ENCODE measurements at regions not wholly inside any gene's neighbourhood (a gene's known extent, or its start where the extent isn't known, plus 50 kb on each side); places are given as distances from the start of the nearest gene placed in this dataset.

DNA sequence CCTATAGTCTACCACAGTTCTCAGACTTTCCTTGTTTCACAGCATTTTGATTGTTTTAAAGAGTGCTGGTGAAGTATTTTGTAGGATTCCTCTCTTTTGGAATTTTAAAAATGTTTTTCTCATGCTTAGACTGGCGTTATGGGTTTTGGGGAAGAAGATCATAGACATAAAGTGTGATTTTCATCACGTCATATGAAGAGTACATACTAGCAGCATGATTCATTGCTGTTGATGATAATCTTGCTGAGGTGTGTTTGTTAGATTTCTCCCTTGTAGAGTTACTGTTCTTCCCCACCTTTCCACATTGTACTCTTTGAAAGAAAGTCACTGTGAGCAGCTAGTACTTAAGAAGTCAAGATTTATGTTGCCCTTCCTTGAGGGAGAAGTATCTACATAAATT lies 396.1 kb upstream of the GNPDA2 start:
- Histone ChIP-seq H3K36me3 (ENCODE audit: control insufficient read depth in 1 of 2, insufficient read depth in 2 of 2, low read length in 2 of 2) (no peaks in the 10 kb centered on the region), H3K27me3 (ENCODE audit: low read depth, low read length) (no peaks in the 10 kb centered on the region), H3K9me3 (ENCODE audit: control insufficient read depth in 1 of 2, low read length in 2 of 2) (no peaks in the 10 kb centered on the region), H3K4me1 (ENCODE audit: control insufficient read depth in 1 of 2, insufficient read depth in 2 of 2, low read length in 2 of 2) (no peaks in the 10 kb centered on the region), H3K4me3 (ENCODE audit: low read depth in 1 of 2, low read length in 2 of 2) (no peak overlapping the region), H3K27ac (ENCODE audit: low read length) (no peak overlapping the region)

DNA sequence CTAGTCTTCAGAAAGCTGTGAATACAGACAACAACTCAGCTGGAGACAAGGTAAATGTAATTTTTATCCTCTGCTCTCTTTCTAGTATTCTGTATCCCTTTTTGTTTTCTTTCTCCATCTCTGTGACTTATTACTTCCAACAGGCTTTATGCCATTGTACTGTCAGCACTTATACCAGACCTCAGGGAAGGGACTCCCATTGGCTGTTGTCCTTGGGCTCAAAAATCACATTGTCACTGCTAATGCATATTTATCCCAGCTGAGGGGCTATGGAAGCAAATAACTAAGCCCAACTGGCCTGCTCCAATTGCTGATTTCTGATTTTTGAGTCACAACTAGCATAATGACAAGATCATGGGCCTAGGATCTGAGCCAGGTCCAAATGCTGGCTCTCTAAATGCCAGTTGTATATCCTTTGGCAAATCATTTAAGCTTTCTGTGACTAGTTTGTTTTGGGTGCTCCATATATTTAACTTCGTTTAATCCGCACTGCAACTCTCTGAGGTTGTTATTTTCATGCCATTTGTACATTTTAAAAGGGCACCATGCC lies 395.1 kb upstream of the GNPDA2 start:
- Histone ChIP-seq H3K27me3 (ENCODE audit: low read depth, low read length) (no peaks in the 10 kb centered on the region), H3K27ac (ENCODE audit: low read length) (no peak overlapping the region), H3K4me3 (ENCODE audit: low read depth in 1 of 2, low read length in 2 of 2) (no peak overlapping the region), H3K9me3 (ENCODE audit: control insufficient read depth in 1 of 2, low read length in 2 of 2) (no peaks in the 10 kb centered on the region), H3K4me1 (ENCODE audit: control insufficient read depth in 1 of 2, insufficient read depth in 2 of 2, low read length in 2 of 2) (no peaks in the 10 kb centered on the region), H3K36me3 (ENCODE audit: control insufficient read depth in 1 of 2, insufficient read depth in 2 of 2, low read length in 2 of 2) (no peaks in the 10 kb centered on the region)

DNA sequence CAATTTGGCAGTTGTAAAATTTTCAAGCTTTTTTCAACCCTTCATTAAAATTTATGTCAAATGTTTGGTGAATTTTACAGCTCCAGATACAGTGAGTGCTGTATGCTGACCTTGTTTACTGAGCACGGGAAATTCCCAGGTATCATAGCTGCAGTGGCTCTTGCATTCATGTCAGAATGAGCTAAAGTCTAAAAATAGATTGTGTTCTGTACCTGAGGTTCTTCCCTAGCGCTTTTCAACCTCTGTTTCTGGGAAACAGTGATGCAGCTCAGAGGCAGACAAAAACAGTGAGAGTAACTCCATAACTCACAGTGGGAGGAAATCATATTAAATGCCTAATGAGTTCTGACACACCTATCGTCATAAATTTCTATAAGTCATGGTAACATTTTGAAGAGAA lies 393.8 kb upstream of the GNPDA2 start:
- Histone ChIP-seq H3K36me3 (ENCODE audit: control insufficient read depth in 1 of 2, insufficient read depth in 2 of 2, low read length in 2 of 2) (no peaks in the 10 kb centered on the region), H3K27me3 (ENCODE audit: low read depth, low read length) (no peaks in the 10 kb centered on the region), H3K4me1 (ENCODE audit: control insufficient read depth in 1 of 2, insufficient read depth in 2 of 2, low read length in 2 of 2) (no peaks in the 10 kb centered on the region), H3K4me3 (ENCODE audit: low read depth in 1 of 2, low read length in 2 of 2) (no peak overlapping the region), H3K27ac (ENCODE audit: low read length) (no peak overlapping the region), H3K9me3 (ENCODE audit: control insufficient read depth in 1 of 2, low read length in 2 of 2) (no peaks in the 10 kb centered on the region)

GRCh38 chr4:45119376-45119775 lies 393.0 kb upstream of the GNPDA2 start:
- Histone ChIP-seq H3K4me3 (ENCODE audit: low read depth in 1 of 2, low read length in 2 of 2) (no peak overlapping the region), H3K4me1 (ENCODE audit: control insufficient read depth in 1 of 2, insufficient read depth in 2 of 2, low read length in 2 of 2) (no peaks in the 10 kb centered on the region), H3K27ac (ENCODE audit: low read length) (no peak overlapping the region), H3K27me3 (ENCODE audit: low read depth, low read length) (no peaks in the 10 kb centered on the region), H3K9me3 (ENCODE audit: control insufficient read depth in 1 of 2, low read length in 2 of 2) (no peaks in the 10 kb centered on the region), H3K36me3 (ENCODE audit: control insufficient read depth in 1 of 2, insufficient read depth in 2 of 2, low read length in 2 of 2) (no peaks in the 10 kb centered on the region)

GRCh38 chr4:45102716-45103115 lies 376.4 kb upstream of the GNPDA2 start:
- Histone ChIP-seq H3K27ac (ENCODE audit: low read length) (no peak overlapping the region), H3K27me3 (ENCODE audit: low read depth, low read length) (no peaks in the 10 kb centered on the region), H3K36me3 (ENCODE audit: control insufficient read depth in 1 of 2, insufficient read depth in 2 of 2, low read length in 2 of 2) (no peaks in the 10 kb centered on the region), H3K4me1 (ENCODE audit: control insufficient read depth in 1 of 2, insufficient read depth in 2 of 2, low read length in 2 of 2) (no peaks in the 10 kb centered on the region), H3K9me3 (ENCODE audit: control insufficient read depth in 1 of 2, low read length in 2 of 2) (no peaks in the 10 kb centered on the region), H3K4me3 (ENCODE audit: low read depth in 1 of 2, low read length in 2 of 2) (no peak overlapping the region)

DNA sequence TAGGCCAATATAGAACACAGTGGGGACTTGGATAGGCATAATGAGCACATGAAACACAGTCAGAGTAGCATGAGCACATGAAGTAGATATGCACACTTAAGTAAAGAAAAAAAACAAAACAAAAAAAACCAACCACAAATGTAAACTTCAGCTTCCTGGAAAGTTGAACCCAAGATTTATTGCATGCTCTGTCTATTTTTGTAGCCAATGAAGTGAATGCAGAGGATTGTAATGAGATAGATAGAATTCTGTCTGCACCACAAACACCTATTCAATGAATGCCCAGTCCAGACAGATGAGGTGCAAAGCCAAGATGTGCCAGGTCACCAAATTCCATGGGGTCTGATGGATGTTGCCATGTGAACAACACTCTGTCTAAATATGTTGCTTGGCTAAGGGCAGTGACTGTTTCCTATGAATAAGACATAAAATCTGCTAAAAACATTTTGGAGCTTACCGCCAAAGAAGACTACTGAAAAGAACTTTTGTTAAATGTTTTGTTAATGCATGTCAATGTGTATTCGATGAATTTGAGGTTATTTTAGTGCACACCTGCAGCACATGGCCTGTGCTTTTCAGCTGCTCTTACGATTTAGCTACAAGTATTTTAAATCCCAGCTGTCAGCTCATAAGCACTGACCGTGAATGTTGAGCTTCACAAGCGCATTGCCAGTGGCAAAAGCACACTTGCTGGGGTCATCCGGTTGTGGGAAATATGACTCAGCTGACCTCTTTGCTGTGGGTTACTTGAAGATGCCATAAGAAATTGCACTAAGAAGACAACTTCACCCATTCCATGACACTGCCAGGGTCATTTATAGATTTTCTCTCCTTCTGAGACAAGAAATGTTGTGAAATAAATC lies 374.8 kb upstream of the GNPDA2 start:
- no peaks in the 10 kb centered on the region for H3K4me1 ChIP-seq (ENCODE audit: control insufficient read depth in 1 of 2, insufficient read depth in 2 of 2, low read length in 2 of 2)
- H3K27me3 ChIP-seq (ENCODE audit: low read depth, low read length) = no peaks in the 10 kb centered on the region
- H3K4me3 ChIP-seq (ENCODE audit: low read depth in 1 of 2, low read length in 2 of 2) = no peak overlapping the region
- no peak overlapping the region for H3K27ac ChIP-seq (ENCODE audit: low read length)
- H3K36me3 ChIP-seq (ENCODE audit: control insufficient read depth in 1 of 2, insufficient read depth in 2 of 2, low read length in 2 of 2) = no peaks in the 10 kb centered on the region
- H3K9me3 ChIP-seq (ENCODE audit: control insufficient read depth in 1 of 2, low read length in 2 of 2) = no peaks in the 10 kb centered on the region

DNA sequence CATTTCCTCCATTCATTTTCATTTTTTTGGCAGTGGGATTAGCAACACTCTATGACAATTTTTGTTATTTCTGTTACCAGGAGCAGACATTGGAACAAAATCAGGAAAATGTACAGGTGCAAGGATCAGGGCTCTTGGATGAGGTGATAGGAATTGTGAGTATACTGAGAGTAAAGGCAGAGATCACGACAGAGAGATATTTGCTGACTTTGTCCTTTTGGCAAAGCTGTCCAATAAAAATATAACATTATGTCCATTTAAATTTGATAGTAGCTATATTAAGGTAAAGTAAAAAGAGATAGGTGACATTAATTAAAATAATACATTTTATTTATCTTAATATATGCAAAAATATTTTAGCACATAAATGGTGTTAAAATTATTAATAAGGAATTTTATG lies 373.1 kb upstream of the GNPDA2 start:
- Histone ChIP-seq H3K9me3 (ENCODE audit: control insufficient read depth in 1 of 2, low read length in 2 of 2) (no peaks in the 10 kb centered on the region), H3K27ac (ENCODE audit: low read length) (no peak overlapping the region), H3K27me3 (ENCODE audit: low read depth, low read length) (no peaks in the 10 kb centered on the region), H3K36me3 (ENCODE audit: control insufficient read depth in 1 of 2, insufficient read depth in 2 of 2, low read length in 2 of 2) (no peaks in the 10 kb centered on the region), H3K4me3 (ENCODE audit: low read depth in 1 of 2, low read length in 2 of 2) (no peak overlapping the region), H3K4me1 (ENCODE audit: control insufficient read depth in 1 of 2, insufficient read depth in 2 of 2, low read length in 2 of 2) (peaks cover 0 to 2% of the 10 kb centered on the region in 2 donors)

DNA sequence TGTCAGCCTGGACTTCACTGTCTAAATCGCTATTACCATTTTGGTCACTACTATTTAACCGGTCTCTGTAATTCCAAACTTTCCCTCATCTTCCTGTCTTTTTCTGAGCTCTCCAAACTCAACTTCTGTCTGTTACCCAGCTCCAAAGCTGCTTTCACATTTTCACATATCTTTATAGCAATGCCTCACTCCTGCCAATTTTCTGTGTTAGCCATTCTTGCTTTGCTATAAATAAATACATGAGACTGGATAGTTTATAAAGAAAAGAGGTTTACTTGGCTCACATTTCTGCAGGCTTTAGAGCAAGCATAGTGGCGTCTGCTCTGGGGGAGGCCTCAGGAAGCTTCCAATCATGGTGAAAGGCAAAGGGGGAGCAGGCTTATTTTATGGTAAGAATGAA lies 368.3 kb upstream of the GNPDA2 start:
- no peak overlapping the region for H3K27ac ChIP-seq (ENCODE audit: low read length)
- H3K27me3 ChIP-seq (ENCODE audit: low read depth, low read length) = no peaks in the 10 kb centered on the region
- no peak overlapping the region for H3K4me3 ChIP-seq (ENCODE audit: low read depth in 1 of 2, low read length in 2 of 2)
- no peaks in the 10 kb centered on the region for H3K36me3 ChIP-seq (ENCODE audit: control insufficient read depth in 1 of 2, insufficient read depth in 2 of 2, low read length in 2 of 2)
- H3K9me3 ChIP-seq (ENCODE audit: control insufficient read depth in 1 of 2, low read length in 2 of 2) = peaks cover 0 to 10% of the 10 kb centered on the region in 2 donors
- peaks cover 0 to 2% of the 10 kb centered on the region in 2 donors for H3K4me1 ChIP-seq (ENCODE audit: control insufficient read depth in 1 of 2, insufficient read depth in 2 of 2, low read length in 2 of 2)

DNA sequence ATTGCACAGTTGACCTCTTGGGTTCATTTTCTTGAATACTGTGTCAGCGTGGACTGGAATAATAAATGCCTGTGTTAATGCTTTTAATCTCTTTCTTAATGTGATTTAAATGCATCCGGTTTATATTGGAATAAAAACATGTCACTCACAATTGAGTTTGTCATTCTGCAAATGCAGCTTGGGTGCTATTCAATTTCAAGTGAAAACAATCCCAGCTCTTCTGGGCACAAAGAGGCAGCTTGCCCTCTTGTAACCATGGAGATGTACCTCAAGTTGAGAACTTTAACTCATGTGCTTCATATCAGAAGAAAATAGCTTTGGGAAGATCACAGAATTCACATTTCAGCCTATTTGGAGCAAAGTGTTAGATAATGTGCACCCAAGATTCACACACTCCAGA lies 355.7 kb upstream of the GNPDA2 start:
- Histone ChIP-seq H3K27ac (ENCODE audit: low read length) (no peak overlapping the region), H3K9me3 (ENCODE audit: control insufficient read depth in 1 of 2, low read length in 2 of 2) (no peaks in the 10 kb centered on the region), H3K4me1 (ENCODE audit: control insufficient read depth in 1 of 2, insufficient read depth in 2 of 2, low read length in 2 of 2) (no peaks in the 10 kb centered on the region), H3K4me3 (ENCODE audit: low read depth in 1 of 2, low read length in 2 of 2) (no peak overlapping the region), H3K36me3 (ENCODE audit: control insufficient read depth in 1 of 2, insufficient read depth in 2 of 2, low read length in 2 of 2) (no peaks in the 10 kb centered on the region), H3K27me3 (ENCODE audit: low read depth, low read length) (no peaks in the 10 kb centered on the region)

GRCh38 chr4:45079616-45080015 lies 353.3 kb upstream of the GNPDA2 start:
- Histone ChIP-seq H3K27me3 (ENCODE audit: low read depth, low read length) (no peaks in the 10 kb centered on the region), H3K4me3 (ENCODE audit: low read depth in 1 of 2, low read length in 2 of 2) (no peak overlapping the region), H3K4me1 (ENCODE audit: control insufficient read depth in 1 of 2, insufficient read depth in 2 of 2, low read length in 2 of 2) (no peaks in the 10 kb centered on the region), H3K9me3 (ENCODE audit: control insufficient read depth in 1 of 2, low read length in 2 of 2) (no peaks in the 10 kb centered on the region), H3K36me3 (ENCODE audit: control insufficient read depth in 1 of 2, insufficient read depth in 2 of 2, low read length in 2 of 2) (no peaks in the 10 kb centered on the region), H3K27ac (ENCODE audit: low read length) (no peak overlapping the region)

- no peaks in the 10 kb centered on the region for H3K4me1 ChIP-seq (ENCODE audit: control insufficient read depth in 1 of 2, insufficient read depth in 2 of 2, low read length in 2 of 2)
- H3K27me3 ChIP-seq (ENCODE audit: low read depth, low read length) = no peaks in the 10 kb centered on the region
- no peak overlapping the region for H3K27ac ChIP-seq (ENCODE audit: low read length)
- no peak overlapping the region for H3K4me3 ChIP-seq (ENCODE audit: low read depth in 1 of 2, low read length in 2 of 2)
- H3K36me3 ChIP-seq (ENCODE audit: control insufficient read depth in 1 of 2, insufficient read depth in 2 of 2, low read length in 2 of 2) = no peaks in the 10 kb centered on the region
- no peaks in the 10 kb centered on the region for H3K9me3 ChIP-seq (ENCODE audit: control insufficient read depth in 1 of 2, low read length in 2 of 2)
Measured at GRCh38 chr4:45078201-45078600, 351.8 kb upstream of the GNPDA2 start.

GRCh38 chr4:45072981-45073380 lies 346.6 kb upstream of the GNPDA2 start:
- H3K9me3 ChIP-seq (ENCODE audit: control insufficient read depth in 1 of 2, low read length in 2 of 2) = no peaks in the 10 kb centered on the region
- no peaks in the 10 kb centered on the region for H3K36me3 ChIP-seq (ENCODE audit: control insufficient read depth in 1 of 2, insufficient read depth in 2 of 2, low read length in 2 of 2)
- no peak overlapping the region for H3K4me3 ChIP-seq (ENCODE audit: low read depth in 1 of 2, low read length in 2 of 2)
- H3K27ac ChIP-seq (ENCODE audit: low read length) = no peak overlapping the region
- no peaks in the 10 kb centered on the region for H3K27me3 ChIP-seq (ENCODE audit: low read depth, low read length)
- no peaks in the 10 kb centered on the region for H3K4me1 ChIP-seq (ENCODE audit: control insufficient read depth in 1 of 2, insufficient read depth in 2 of 2, low read length in 2 of 2)
